NAMALWA (cell line): ENCODE measurements at regions not wholly inside any gene's neighbourhood (a gene's known extent, or its start where the extent isn't known, plus 50 kb on each side); places are given as distances from the start of the nearest gene placed in this dataset.
A peak's percentile ranks its signal among the peaks of the same experiment; 100 is the strongest.

ENCODE experiments used
- DNase-seq: peaks from one replicate; pipeline ENCODE4 v3.0.0-alpha.2; 2015; ENCODE audit warnings: low spot score

DNA sequence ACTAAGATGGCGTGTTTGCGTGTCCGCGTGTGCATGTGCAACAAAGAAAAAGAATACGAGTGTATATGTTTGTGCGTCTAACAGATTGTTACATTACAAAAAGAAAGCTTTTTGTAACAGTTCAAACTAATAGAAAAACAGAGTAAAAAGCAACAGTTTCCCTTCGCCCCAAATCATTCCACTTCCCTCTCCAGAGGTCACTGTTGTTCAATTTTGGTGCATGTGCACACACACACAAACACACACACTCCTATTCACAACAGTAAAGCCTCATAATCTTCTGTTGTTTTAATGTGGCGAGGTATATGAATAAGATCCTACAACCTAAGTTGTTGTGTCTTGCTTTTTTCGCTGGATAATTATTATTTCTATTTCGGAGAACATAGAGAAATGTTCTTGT, 357.3 kb upstream of the SLC8A1 start:
- DNase-seq, result no peak

DNA sequence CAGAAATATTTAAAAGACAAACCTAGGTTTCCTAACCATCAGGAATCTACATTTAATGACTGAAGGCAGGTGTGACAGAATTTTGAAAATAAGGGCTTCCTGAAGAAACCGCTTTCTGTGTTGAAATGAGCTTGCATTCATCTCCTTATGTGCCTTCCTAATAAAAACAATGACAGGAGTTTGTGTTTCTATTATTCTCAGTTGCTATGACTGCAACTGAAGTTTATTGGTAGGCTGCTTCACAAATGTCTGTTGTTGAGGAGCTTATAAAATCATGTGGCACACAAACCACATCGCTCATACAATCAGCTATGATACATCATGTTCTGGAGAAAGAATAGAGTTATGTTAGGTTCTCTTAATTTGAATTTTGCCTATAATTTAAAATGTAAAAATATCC, 362.7 kb upstream of the SLC8A1 start:
- no peak for DNase-seq

DNA sequence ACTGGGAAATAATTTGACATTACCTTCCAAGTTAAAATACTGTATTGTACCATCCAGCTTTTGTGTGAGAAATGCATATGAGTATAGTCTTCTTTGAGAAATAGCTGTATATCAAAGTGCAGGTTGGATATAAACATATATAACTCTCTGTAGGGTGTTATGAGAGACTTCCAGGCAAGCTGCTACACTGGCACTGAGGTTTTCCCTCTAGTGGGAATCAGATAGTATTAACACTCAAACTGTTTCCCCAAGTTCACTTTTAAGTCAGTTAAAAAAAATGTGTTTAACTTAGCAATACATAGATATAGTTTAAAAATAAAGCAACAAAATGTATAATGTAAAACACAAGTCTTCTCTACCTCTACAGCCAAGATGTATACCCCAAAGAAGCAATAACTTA, 368.4 kb upstream of the SLC8A1 start:
- DNase-seq, result no peak

DNA sequence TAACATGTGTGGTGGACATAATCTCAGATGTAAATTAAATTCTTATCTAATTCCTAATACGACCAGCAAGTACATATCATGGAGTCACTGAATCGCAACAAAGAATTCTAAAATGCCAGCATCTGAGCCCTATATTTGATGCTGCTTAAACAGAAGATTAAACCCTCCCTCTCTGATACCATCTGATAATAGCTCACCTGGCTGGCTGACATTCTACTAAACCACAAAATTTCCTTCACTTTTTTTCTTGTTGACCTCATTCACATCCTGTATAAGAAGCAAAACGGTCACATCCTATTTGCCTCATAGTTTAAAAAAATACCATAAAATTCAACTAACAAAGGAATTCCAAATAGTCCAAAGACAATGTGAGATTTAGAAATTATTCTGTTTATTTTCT, 371.6 kb upstream of the SLC8A1 start:
- no peak for DNase-seq

DNA sequence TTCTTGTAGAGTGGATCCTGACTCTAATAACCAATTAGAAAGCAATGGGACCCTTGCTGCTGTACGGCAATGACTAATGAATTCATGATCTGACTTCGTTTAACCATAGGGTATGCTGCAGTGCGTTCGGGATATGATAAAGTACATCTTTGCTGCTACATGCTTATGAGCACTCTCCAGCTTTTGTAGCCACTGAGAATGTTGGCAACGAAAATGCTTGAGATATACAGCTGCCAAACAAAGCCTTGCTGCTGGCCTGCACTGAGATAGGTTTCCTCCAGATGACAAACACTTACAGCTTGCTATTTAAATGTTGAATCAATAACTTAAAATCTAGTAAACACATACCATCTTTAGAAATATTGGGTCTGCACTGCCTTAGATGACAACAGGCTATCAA, 372.4 kb upstream of the SLC8A1 start:
- DNase-seq, result no peak

DNA sequence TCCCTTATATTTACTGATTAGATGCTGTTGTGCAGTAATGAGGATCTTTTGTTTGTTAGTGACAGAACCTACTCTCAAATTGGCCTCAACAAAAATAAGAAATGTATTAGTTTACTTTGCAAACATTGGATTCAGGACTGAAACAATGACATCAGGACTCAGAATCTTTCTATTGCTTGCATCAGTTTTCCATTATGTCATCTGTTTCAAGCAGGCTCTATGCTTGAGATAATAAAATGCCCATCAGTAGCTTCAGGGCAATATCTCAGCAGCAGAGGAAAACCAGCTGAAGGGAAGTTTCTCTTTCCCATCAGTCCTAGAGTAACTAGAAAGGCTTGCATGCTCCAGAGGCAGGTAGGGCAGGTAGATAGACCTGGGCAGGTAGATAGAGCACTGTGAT, 375.5 kb upstream of the SLC8A1 start:
- no peak for DNase-seq

DNA sequence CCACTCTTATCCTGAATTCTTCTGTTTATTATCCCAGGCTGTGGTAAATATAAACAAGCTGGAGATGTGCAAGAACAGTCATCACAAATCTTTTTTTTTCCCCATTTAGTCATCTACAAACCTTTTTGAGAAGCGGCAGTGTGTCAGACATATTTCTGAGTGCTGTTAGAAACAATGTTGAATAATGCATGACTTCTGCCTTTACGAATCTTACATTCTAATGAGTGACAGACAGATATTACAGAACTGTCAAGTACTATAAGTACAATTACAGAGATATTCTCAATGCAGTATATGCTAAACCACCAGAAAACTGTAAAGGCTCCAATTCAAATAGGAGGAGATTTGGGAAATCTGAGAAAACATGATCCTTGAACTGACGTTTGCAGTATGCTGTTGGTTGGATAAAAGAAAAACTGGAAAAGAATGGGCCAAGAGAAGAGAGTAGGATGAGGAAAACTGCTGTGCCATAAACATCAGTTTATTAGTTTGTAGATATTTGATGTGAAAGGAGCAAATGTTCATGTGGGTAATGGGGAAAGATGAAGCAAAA, 379.5 kb upstream of the SLC8A1 start:
- no peak for DNase-seq

DNA sequence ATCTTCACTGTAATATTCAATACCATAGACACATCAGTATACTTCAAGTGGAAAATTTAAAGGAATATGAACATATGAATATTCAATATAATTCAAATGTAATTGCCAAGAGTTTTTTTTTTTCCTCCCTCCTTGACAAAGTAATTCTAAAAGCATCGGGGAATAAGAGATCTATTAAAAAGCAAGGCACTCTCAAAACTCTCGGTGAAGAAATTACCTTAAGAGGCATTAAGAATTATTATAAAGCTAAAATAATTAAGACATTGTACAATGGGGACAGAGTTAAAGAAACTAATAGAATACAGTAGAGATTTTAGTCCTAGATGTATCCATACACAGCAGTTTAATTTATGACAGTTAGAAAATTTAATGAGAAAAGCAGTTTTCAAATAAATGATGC, 390.0 kb upstream of the SLC8A1 start:
- DNase-seq, result no peak

DNA sequence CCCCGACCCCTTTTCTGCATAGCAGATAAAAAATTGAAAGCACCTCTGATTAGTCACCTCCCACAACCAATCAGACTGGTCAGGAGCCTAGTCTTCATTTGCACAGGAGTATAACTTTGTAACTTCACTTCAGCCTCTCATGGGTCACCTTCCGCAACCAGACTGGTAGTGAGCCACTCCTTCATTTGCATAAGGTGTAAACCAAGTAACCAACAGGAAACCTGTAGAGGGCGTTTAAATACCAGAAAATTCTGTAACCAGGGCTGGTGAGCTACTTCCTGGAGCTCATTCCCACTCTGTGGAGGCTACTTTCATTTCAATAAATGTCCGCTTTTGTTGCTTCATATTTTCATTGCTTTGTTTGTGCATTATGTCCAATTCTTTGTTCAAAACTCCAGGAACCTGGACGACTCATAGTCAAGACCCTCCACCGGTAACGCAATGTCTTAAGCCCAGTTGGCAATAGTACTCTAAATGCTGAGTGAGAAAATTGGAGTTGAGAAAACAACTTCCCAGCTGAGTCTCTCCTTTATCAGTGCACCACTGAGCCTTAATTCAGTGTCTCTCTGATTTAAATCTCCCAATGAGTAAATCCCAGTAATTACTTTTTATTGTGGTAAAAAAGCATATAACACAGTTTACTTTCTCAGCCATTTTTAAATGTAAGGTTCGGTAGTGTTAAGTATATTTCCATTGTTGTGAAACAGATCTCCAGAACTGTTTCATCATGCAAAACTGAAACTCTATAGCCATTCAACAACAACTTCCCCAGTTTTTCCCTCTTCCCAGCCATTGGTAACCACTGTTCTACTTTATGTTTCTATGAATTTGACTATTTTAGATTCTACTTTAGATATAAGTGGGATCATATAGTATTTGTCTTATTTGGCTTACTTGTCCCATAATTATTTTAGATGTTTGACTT, 392.7 kb upstream of the SLC8A1 start:
- peak; percentile 25 for DNase-seq

DNA sequence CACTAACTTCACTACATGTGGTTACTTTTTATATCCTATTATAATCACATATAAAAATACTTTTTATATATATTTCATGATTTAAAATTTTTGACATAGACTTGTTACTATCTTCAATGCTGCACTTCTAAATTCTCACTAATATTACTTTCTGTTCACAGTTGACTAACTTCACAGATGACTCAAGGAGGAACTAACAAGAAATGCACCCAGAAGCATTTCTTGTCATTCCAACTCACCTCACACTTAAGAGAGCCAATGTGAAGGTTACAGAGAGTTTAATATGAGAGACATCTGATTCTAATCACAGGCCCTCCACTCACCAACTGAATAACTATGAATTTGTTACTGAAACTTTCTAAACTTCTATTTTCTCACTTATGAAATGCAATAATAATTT, 399.8 kb upstream of the SLC8A1 start:
- DNase-seq, result no peak

DNA sequence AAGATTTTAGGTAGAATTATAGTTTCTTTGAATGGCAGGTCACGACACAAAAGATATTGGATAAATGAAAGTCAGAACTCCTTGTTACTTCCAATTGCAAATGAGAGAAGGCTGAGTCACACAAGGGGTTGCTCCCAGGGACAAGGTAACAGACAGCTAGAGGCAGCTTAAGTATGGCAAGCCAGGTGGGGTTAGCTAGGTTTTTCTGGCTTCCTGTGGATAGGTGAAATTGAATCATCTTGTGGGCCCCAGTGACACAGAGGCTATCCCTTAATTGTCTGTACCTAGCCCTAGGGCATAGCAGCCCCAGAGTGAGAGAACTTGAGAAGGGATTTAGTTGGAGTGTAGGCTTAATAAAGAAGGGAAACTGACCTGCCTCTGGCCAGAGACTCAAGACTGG, 407.7 kb upstream of the SLC8A1 start:
- DNase-seq, result no peak

DNA sequence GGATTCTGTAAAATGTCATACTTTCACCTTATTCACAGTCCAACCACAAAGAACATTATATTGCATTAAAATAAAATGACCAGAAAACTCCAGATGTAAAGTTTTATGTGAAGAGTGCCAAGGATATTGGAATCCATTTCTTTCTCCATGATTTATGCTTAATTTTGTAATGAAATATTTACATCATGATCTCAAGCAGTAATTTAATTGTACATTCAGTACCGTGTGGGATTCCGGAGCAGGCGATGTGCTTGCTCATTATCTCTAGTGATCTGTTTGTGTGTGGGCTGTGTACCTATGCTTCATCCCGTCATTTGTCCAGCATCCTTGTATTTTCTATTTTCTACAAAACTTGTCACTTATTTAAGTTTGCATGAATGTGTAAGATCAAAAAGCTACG, 415.9 kb upstream of the SLC8A1 start:
- no peak for DNase-seq

DNA sequence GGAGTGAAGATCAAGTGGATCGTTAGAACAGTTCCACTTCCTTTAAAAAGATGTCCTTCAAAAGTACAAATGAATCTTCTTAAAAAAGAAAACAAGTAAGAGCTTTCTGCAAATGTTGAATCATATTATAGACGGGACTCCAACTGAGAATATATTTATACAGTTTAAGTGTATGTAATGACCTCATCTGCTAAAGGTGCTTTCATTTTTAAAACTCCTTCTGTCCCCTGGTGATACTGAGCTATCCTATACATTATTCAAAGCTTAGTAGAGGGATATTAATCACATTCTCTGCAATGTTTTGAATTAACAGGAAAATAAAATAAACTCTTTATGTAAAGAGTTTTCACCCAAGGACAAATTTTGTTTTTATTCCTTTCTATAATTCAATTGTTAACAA, 420.7 kb upstream of the SLC8A1 start:
- DNase-seq, result no peak

DNA sequence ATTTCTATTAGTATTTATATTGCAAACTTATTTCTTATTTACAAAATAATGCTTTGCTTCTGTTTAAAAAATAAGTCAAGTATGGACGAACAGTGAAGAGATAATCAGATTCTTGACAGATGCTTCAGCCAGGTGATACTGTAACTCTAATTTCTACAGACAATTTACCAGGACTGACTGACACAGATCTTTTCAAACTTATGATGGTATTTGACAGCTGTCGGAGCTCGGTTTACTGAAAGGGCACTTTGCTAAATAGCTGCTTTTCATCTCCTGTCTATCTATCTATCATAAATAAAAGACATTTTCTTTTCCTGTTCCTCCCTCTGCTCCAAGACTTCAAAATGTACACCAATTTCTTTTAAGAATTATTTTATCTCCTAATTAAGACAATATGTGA, 422.5 kb upstream of the SLC8A1 start:
- no peak for DNase-seq

DNA sequence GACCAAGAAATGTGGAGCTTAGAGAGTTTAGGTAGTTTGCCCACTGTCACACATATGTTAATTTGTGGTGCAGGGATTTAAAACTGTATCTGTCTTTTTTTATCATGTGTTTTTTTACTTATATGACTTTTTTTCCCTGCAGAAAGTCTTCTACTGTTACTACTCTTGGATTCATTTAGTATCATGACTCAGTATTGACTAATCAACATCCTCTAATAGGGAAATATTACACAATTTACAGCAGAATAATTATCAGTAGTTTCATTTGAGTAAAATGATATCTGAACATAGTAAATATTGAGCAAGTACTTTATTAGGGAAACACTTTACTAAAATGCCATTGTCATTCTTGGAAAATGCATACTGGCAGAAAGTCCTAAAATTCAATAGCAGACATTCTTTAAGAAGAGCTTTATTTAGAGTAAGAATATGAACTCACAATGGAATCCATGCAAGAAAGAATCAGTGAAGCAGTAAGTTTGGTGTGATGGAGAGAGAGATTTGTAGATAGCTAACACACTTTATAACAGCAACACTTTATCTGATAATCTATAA, 425.9 kb upstream of the SLC8A1 start:
- DNase-seq, result no peak

DNA sequence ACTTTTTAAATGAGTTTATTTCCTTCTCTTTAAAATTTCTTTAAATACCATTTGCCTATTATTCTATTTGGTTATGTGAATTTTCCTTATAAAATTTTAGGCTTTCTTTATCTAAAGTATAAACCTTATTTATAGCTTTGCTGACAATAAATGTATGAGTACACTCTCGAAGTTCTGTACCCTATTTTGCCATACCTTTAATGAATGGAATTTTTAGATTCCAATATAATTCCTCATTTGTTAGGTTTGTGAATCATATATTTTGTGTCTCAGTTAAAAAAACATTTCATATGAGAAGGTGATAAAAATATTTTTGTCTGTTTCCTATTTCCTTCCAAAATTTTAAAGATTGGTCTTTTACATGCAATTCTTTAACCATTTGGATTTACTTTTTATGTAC, 427.4 kb upstream of the SLC8A1 start:
- no peak for DNase-seq

DNA sequence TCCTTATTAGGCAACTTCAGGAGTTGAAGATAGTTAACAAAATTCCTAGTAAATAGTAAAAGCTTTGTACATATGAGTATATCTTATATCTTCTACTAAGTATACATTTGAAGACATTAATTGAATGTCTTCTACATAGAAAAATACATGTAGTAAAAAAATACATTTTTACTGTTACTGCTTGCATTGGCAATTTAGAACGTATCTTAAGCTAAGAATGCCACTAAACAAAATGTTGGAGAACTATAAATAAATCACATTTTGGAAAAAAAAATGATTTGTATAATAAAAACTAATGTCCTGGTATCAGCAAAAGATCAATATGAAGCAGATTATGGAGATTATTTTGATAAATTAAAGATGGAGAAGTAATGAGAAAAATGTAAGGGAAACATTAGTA, 434.2 kb upstream of the SLC8A1 start:
- no peak for DNase-seq

DNA sequence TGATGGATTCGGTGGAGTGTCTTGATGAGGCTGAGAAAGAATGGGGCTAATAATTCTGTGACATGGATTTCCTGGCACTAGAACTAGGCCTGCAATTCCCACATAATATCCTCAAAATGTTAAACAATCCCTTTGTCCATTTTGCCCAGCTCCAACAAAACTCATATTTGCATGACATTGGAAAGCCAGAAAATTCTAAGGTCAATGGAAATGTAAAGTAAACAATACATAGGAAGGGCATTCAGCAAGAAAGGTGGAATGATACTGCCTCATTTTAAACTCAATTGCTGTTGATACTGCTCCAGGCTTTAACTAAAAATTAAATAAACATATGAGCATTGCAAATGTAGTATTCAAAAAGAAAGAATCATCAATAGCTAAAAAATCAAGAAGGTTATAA, 434.8 kb upstream of the SLC8A1 start:
- DNase-seq, result no peak

DNA sequence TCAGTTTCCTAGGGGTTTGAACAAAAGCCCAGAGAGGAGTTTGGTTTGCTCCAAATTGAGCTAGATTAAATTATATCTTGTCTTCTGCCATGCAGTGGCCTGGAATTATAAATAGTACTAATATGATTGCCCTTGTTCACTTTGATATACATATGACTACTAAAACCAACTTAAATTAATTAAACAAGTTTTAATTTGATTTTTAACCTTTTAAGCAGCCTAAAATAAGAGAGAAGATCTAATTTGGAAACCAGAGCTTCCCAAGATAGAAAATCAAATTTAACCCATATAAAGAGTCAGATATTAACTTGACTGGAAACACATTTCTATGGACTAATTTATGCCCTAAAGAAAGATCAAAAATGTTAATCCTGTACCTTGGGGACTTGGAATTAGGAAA, 444.5 kb upstream of the SLC8A1 start:
- no peak for DNase-seq

DNA sequence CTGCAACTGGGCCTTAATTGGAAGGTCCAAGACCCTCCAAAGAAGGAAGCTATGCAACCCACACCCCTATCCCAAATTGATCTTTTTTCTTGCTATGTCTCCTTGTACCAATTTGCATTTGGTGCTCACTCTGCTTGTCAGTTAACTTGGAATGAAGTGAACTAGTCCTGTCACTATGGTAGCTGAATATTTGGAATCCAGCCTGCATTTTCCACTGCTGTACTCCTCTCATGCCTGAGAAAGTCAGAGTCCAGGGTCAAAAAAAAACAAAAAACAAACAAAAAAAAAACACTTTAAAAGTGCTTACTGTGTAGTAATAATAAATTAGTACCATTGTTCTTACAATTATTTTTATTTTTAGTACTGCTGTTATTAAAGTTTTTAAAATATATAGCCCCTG, 462.8 kb upstream of the SLC8A1 start:
- no peak for DNase-seq

DNA sequence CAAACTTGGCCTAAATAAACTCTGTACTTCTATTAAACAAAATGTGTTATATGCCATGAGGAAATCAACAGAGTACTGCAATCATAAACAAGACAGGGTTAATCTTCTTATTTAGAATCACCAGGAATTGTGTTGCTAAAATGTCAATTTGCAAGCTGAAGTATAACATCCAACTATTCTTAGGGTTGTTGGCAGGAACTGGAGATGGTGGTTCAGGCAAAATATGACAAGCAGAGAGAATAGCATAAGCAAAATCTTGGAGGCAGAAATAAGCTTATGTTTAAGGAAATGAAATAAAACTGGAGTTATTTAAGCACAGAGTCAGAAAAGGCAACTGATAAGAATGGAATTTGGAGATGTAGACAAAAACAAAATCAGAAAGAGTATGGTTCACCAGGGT, 463.8 kb upstream of the SLC8A1 start:
- DNase-seq, result no peak

DNA sequence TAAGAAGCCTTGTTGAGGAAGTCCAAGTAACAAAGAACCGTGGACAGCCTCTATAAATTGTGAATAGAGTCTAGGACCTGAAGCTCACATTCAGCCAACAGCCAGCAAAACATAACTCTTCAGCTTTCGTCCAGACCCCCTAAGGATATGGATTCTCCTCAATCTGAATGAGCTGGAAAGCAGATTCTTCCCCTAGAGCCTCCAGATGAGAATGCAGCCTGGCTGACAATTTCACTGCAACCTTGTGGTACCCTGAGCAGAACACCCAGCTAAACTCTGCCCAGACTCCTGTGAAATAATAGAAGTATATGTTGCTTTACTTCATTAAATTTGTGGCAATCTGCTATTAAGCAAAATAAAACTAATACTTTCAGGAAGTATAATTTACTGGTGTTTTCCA, 483.5 kb upstream of the SLC8A1 start:
- no peak for DNase-seq

DNA sequence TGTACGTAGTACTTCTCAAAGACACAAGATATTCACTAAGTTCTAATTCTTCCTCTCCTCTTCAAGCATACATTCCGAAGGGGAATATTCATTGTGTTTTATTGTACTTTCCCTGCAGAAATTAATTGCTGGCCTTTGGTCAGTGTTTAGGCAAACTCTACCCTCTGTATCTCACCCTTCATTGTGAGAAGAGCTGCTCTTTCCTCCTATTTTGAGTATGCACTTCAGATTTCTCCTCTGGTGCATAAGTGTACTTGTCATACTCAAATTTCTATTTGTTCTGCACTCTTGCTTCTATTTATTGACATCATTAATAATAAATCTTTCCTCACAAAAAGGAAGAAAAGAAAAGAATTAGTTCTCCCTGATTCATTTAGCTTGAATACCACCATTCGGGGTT, 485.4 kb upstream of the SLC8A1 start:
- no peak for DNase-seq

DNA sequence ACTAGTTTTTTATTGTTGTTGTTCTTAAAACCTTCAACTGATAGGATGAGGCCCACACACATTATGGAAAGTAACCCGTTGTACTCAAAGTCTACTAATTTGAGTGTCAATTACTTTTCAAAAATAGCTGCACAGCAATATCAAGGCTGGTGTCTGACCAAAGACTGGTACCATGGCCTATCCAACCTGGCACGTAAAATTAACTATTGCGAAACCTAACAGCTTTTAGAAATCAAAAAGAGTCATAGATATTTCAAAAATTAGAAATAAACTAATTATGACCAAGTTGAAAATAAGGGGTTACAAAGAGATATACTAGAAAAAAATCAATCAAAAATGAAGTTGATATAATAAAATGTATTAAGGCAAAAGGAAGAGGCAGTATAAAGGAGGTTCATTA, 501.5 kb upstream of the SLC8A1 start:
- no peak for DNase-seq
